GM12874 (cell line): ENCODE measurements at regions not wholly inside any gene's neighbourhood (a gene's known extent, or its start where the extent isn't known, plus 50 kb on each side); places are given as distances from the start of the nearest gene placed in this dataset.

Source experiments
- CTCF ChIP-seq: IDR thresholded peaks from 2 replicates; pipeline ENCODE4 v1.5.1; 2011; ENCODE audit warnings: low read depth, mild to moderate bottlenecking, control low read depth, low read length, moderate library complexity; ENCODE audit not compliant: insufficient read depth

- TF ChIP-seq CTCF, result peak; percentile 91
These were observed 50.6 kb upstream of the ITGB1 start for GRCh38 chr10:33008499-33009243.
